Erythroblast (primary cell): ENCODE measurements at regions not wholly inside any gene's neighbourhood (a gene's known extent, or its start where the extent isn't known, plus 50 kb on each side); places are given as distances from the start of the nearest gene placed in this dataset.

Experiments
- GATA1 ChIP-seq: IDR thresholded peaks from 2 replicates; pipeline ENCODE4 v1.6.1; 2011; ENCODE audit warnings: low read depth, mild to moderate bottlenecking, control low read depth, low read length, moderate library complexity
- POLR2A ChIP-seq: IDR thresholded peaks from 2 replicates; pipeline ENCODE4 v1.6.1; 2011; ENCODE audit warnings: mild to moderate bottlenecking, low read length

DNA sequence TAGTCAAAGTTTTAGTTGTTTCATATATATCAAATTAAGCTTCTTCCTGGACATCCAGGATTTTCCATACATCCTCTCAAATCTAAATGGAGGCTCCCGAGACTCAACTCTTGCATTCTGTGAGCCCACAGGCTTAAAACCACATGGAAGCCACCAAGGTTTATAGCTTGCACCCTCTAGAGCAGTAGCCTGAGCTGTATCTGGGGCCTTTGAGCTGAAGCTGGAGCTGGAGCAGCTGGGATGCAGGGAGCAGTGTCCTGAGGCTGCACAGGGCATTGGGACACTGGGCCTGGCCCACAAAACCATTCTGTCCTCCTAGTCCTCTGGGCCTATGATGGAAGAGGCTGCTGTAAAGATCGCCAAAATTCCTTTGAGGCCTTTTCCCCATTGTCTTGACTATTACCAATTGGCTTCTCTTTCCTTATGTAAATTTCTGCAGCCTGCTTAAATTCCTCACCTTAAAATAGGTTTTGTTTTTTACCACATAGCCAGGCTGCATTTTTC lies 151.0 kb downstream of the COX7C start:
- TF ChIP-seq POLR2A (no peak), GATA1 (no peak)
